ENCODE measurements at regions not wholly inside any gene's neighbourhood (a gene's known extent, or its start where the extent isn't known, plus 50 kb on each side); places are given as distances from the start of the nearest gene placed in this dataset.
A peak's percentile ranks its signal among the peaks of the same experiment; 100 is the strongest.

- no peaks in the 10 kb centered on the region for H3K36me3 ChIP-seq
- DNase-seq = no peak
- TF ChIP-seq CTCF (IDR thresholded peaks at IDR 0.05; ENCODE audit: low read depth, low read length) = no peak
- no peaks in the 10 kb centered on the region for H3K9me3 ChIP-seq (ENCODE audit: severe bottlenecking)
- no peaks in the 10 kb centered on the region for H3K27me3 ChIP-seq (ENCODE audit: insufficient read depth, low read depth, severe bottlenecking)
- H3K27ac ChIP-seq = no peak overlapping the region
- no peak overlapping the region for H3K4me3 ChIP-seq (ENCODE audit: low read depth, low read length)
Measured at GRCh38 chr2:216992056-216992675, 132.3 kb upstream of the TNP1 start.

- no peaks in the 10 kb centered on the region for H3K27me3 ChIP-seq (ENCODE audit: insufficient read depth, low read depth, severe bottlenecking)
- no peak for TF ChIP-seq CTCF (IDR thresholded peaks at IDR 0.05; ENCODE audit: low read depth, low read length)
Measured at GRCh38 chr2:216991563-216991962, 131.7 kb upstream of the TNP1 start.

GRCh38 chr2:216989340-216990129, 129.7 kb upstream of the TNP1 start:
- Histone ChIP-seq H3K36me3 (no peaks in the 10 kb centered on the region), H3K27ac (no peak overlapping the region), H3K4me3 (ENCODE audit: low read depth, low read length) (no peak overlapping the region), H3K27me3 (ENCODE audit: insufficient read depth, low read depth, severe bottlenecking) (no peaks in the 10 kb centered on the region), H3K9me3 (ENCODE audit: severe bottlenecking) (no peaks in the 10 kb centered on the region)
- DNase-seq = peak; percentile 11
- TF ChIP-seq CTCF (IDR thresholded peaks at IDR 0.05; ENCODE audit: low read depth, low read length) = 0 out of 2 replicates have a peak, but pooled peaks have one; percentile 16

More at GRCh38 chr2:216991563-216991962, 131.7 kb upstream of the TNP1 start:
- DNase-seq = no peak
- Histone ChIP-seq H3K27ac (no peak overlapping the region), H3K9me3 (ENCODE audit: severe bottlenecking) (no peaks in the 10 kb centered on the region), H3K36me3 (no peaks in the 10 kb centered on the region), H3K4me3 (ENCODE audit: low read depth, low read length) (no peak overlapping the region)

GRCh38 chr2:216987252-216987821, 127.5 kb upstream of the TNP1 start:
- H3K27ac ChIP-seq = no peak overlapping the region
- H3K27me3 ChIP-seq (ENCODE audit: insufficient read depth, low read depth, severe bottlenecking) = no peaks in the 10 kb centered on the region
- no peak for TF ChIP-seq CTCF (IDR thresholded peaks at IDR 0.05; ENCODE audit: low read depth, low read length)
- no peaks in the 10 kb centered on the region for H3K9me3 ChIP-seq (ENCODE audit: severe bottlenecking)
- no peak overlapping the region for H3K4me3 ChIP-seq (ENCODE audit: low read depth, low read length)
- DNase-seq = no peak
- H3K36me3 ChIP-seq = no peaks in the 10 kb centered on the region

GRCh38 chr2:216985658-216986141, 125.8 kb upstream of the TNP1 start:
- TF ChIP-seq CTCF (IDR thresholded peaks at IDR 0.05; ENCODE audit: low read depth, low read length) = no peak
- H3K27ac ChIP-seq = no peak overlapping the region
- H3K4me3 ChIP-seq (ENCODE audit: low read depth, low read length) = no peak overlapping the region
- no peaks in the 10 kb centered on the region for H3K36me3 ChIP-seq
- H3K9me3 ChIP-seq (ENCODE audit: severe bottlenecking) = no peaks in the 10 kb centered on the region
- H3K27me3 ChIP-seq (ENCODE audit: insufficient read depth, low read depth, severe bottlenecking) = no peaks in the 10 kb centered on the region
- DNase-seq = peak; percentile 53

All from WERI-Rb-1 (cell line).